ENCODE measurements at regions not wholly inside any gene's neighbourhood (a gene's known extent, or its start where the extent isn't known, plus 50 kb on each side); places are given as distances from the start of the nearest gene placed in this dataset.

- no peak for DNase-seq (ENCODE audit: low read depth in 4 of 4, low spot score in 3 of 4)
These were observed 657.4 kb upstream of the ATXN8OS start for GRCh38 chr13:69450245-69450644.

GRCh38 chr13:69425235-69425634, 682.4 kb upstream of the ATXN8OS start:
- no peak for DNase-seq (ENCODE audit: low read depth in 4 of 4, low spot score in 3 of 4)

GRCh38 chr13:69423844-69424243, 683.8 kb upstream of the ATXN8OS start:
- no peak for DNase-seq (ENCODE audit: low read depth in 4 of 4, low spot score in 3 of 4)

DNA sequence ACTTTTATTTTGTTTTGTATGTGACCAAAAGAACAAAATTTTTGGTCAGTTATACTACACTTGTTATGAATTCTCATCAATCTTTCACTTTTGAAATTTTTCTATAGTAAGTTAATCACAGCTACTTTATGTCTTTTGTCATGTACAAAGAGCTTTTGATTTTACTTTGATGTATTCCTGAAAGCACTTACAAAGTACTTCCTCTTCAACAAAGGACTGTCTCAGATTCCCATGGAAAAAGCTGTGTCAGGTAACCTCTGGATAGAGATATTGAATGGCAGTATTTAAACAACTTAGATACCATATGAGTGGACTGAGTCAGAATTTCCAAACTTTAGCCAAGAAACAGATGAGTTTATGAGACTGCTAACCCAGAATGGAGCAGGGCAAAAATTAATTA, 689.3 kb upstream of the ATXN8OS start:
- DNase-seq (ENCODE audit: low read depth in 4 of 4, low spot score in 3 of 4), result no peak

- no peak for DNase-seq (ENCODE audit: low read depth in 4 of 4, low spot score in 3 of 4)
These were observed 696.9 kb upstream of the ATXN8OS start for GRCh38 chr13:69410761-69411160.

DNA sequence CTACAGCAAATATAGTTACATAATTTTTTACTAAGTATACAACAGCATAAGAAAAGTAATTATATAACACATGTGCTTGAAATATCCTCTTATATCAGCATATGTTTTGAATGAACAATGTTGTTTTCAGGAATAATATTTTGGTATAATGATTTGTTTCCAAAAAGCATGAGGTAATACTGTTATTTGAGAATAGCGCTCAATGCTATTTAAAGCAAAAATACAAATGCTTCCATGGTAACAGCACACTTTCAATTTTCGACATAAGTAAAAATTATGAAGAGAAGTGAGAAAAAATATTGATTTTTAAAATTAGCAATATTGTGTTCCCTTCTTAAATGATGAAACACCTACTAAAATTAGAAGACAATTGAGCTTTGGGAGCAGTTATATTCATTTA, 715.9 kb upstream of the ATXN8OS start:
- DNase-seq (ENCODE audit: low read depth in 4 of 4, low spot score in 3 of 4), result no peak

GRCh38 chr13:69389899-69390298, 717.7 kb upstream of the ATXN8OS start:
- DNase-seq (ENCODE audit: low read depth in 4 of 4, low spot score in 3 of 4), result no peak

GRCh38 chr13:69373747-69374425, 733.7 kb upstream of the ATXN8OS start:
- DNase-seq (ENCODE audit: low read depth in 4 of 4, low spot score in 3 of 4), result no peak

DNA sequence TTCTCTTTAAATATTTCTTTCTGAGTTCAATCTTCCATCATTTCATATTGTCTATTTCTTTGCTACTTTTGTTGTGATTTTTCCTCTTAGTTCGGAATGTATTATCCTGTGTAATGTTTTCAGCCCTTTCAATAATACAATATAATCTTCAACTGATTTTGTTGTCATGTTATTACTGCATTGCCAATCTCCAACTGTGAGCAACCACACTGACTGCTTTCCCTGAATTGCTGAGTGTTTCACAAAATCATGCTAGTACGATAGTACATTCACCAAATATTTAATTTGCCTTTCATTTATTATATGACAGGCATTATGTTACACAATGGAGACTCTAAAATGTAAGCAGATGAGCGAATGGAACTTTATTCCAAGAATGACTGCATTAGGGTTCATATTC, 744.3 kb upstream of the ATXN8OS start:
- DNase-seq (ENCODE audit: low read depth in 4 of 4, low spot score in 3 of 4), result no peak

GRCh38 chr13:69331245-69331644, 776.4 kb upstream of the ATXN8OS start:
- DNase-seq (ENCODE audit: low read depth in 4 of 4, low spot score in 3 of 4), result no peak

GRCh38 chr13:69324090-69324886, 783.3 kb upstream of the ATXN8OS start:
- no peak for DNase-seq (ENCODE audit: low read depth in 4 of 4, low spot score in 3 of 4)

GRCh38 chr13:69319656-69320055, 788.0 kb upstream of the ATXN8OS start:
- DNase-seq (ENCODE audit: low read depth in 4 of 4, low spot score in 3 of 4), result no peak

GRCh38 chr13:69315039-69315438, 792.6 kb upstream of the ATXN8OS start:
- no peak for DNase-seq (ENCODE audit: low read depth in 4 of 4, low spot score in 3 of 4)

DNA sequence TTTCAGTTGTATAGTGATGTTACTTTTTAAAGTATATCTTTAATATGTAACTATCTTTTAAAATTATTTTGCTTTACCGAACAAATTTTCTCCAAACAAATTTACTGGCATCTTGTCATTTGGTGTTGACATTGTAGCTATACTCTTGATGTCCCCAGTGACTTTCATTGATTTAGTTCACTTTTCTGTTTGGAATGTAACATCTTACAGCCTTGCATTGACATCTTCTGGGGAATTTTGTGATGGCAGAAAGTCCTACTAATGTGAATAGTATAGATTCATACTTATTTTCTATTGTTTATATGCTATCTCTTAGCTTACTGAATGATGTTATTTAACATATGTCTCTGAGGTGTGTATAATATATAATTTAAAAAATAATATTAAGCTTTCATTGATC, 800.9 kb upstream of the ATXN8OS start:
- DNase-seq (ENCODE audit: low read depth in 4 of 4, low spot score in 3 of 4), result no peak

DNA sequence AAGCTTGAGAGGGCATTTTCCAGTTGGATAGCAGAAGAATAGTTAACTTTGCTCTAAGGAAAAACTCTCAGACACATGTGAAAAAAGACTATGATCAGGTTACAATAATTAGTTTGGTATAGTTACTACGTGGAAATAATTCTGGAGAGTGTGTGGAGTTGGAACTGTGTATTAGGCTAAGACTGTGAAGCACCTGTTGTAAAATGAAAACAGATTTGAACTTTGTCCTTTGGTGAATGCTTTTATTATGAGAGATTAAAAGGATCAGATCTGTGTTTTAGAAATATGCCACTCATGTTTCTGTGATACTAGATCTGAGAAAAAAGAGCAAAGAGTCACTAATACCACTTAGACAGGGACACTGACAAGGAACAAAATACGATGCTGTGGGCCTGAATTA, 807.5 kb upstream of the ATXN8OS start:
- no peak for DNase-seq (ENCODE audit: low read depth in 4 of 4, low spot score in 3 of 4)

GRCh38 chr13:69296130-69296529, 811.5 kb upstream of the ATXN8OS start:
- DNase-seq (ENCODE audit: low read depth in 4 of 4, low spot score in 3 of 4), result no peak

- no peak for DNase-seq (ENCODE audit: low read depth in 4 of 4, low spot score in 3 of 4)
These were observed 814.7 kb upstream of the ATXN8OS start for GRCh38 chr13:69292789-69293425.

DNA sequence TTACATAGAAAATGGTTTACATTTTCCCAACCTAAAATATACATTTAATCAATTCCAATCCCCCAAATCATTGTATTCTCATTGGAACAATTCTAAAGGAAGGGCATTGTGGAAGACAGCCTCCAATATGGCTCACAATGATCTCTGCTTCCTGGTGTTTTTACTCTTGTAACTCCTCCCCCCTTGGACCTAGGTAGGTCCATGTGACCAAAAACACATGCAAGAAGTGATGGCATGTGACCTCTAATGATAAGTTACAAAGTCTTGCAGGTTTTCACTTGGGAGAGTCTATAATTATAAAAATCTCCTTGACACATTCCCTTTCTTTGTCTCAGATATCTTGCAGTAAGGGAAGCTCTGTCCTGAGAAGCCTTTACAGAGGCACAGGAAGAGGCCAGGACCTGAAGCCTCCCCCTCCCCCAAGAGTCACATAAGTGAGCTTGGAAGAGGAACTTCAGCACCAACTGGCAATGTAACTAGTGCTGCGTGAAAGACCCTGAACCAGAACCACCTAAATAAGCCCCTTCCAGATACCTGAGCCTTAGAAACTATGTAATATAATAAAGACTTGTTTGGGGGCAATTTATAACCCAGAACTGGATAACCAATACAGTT, 816.2 kb upstream of the ATXN8OS start:
- no peak for DNase-seq (ENCODE audit: low read depth in 4 of 4, low spot score in 3 of 4)

DNA sequence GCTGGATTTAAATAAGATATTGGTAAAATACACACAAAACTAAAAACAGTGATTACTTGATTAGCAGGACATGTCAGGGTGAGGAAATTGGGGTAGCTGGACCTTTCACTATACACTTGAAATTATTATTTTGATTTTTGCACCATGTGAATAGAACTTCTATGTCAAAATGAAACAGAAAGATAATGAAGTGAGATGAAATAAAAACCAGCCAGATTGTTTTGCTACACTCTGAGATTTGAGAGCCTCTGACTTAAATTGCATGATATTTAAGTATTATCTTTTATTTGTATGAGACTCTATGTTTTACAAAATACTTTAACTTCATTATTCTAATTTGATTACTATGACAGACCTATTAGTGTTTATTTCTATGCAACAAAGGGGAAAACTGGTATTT, 819.6 kb upstream of the ATXN8OS start:
- no peak for DNase-seq (ENCODE audit: low read depth in 4 of 4, low spot score in 3 of 4)

DNA sequence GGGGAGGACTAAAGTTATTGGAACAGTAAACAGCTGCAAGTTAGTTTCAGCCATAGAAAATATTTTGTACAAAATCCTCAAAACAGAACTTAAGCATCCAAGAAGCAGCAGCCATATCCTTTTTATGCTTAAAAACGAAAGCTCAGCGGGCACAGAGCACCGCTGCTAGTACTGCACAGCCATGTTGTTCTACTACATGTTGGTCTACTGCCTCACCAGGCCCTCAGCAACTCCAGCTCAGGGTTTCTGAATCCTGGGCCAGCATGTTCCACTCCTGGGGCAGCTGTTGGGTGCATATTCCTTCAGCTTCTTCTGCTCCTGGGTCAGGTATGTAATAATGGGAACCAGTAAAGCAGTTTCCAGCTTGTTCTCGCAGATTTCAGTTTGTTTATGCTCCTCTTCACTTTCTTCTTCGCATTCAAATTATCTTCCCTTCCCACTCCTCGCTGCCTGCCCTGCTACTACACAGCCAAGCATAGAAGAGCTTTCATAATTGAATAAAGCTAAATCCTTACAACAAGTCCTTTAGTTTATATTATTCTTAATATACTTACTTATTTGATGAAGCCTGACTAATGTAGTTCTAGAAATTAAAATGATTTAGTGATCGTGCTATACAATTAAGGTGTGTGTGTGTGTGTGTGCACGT, 820.5 kb upstream of the ATXN8OS start:
- no peak for DNase-seq (ENCODE audit: low read depth in 4 of 4, low spot score in 3 of 4)

DNA sequence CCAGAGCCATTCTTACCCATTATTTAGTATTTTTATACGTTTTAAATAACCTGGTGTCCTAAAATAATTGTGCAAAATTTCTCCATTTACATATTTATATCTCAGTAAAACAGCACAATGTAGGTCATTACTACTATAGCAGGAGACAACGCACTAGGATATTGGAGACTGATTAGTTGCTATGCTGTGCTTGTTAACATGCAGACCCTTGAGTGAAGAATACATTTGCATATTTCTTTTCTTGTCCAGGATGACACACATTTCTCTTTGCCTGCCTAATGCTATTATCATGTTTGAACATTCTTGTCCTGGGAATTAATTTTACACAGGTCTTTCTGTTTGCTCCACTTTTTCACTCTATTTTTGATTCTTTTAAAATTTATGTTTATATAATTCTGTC, 823.8 kb upstream of the ATXN8OS start:
- DNase-seq (ENCODE audit: low read depth in 4 of 4, low spot score in 3 of 4), result no peak
